ENCODE measurements at regions not wholly inside any gene's neighbourhood (a gene's known extent, or its start where the extent isn't known, plus 50 kb on each side); places are given as distances from the start of the nearest gene placed in this dataset.

GRCh38 chr4:24666316-24666715 is 82.0 kb upstream of the DHX15 start:
- Mint-ChIP-seq H3K27me3 (ENCODE audit: insufficient read depth, low read depth) (peaks cover 2% of the 10 kb centered on the region), H3K36me3 (no peaks in the 10 kb centered on the region), H3K4me1 (peaks cover 2% of the 10 kb centered on the region)

GRCh38 chr4:24666816-24667477 is 82.6 kb upstream of the DHX15 start:
- no peak overlapping the region for H3K4me2 ChIP-seq
- DNase-seq (ENCODE audit: low spot score): no peak
- no peaks in the 10 kb centered on the region for H4K20me1 ChIP-seq (ENCODE audit: low read depth)
- H3K36me3 Mint-ChIP-seq: no peaks in the 10 kb centered on the region
- H2AFZ ChIP-seq (replicated peaks): no peak overlapping the region
- H3K9me3 Mint-ChIP-seq: no peaks in the 10 kb centered on the region
- H3K4me1 ChIP-seq: peaks cover 8% of the 10 kb centered on the region
- no peak overlapping the region for H3K4me3 ChIP-seq
- no peak for TF ChIP-seq EZH2phosphoT487 (IDR thresholded peaks at IDR 0.05)
- no peaks in the 10 kb centered on the region for H3K79me2 ChIP-seq (ENCODE audit: low read depth)
- H3K4me3 Mint-ChIP-seq: no peak overlapping the region
- no peak overlapping the region for H3K27ac Mint-ChIP-seq
- H3K27me3 ChIP-seq: no peaks in the 10 kb centered on the region
- no peaks in the 10 kb centered on the region for H3K9me3 ChIP-seq (ENCODE audit: low read depth)
- H3K27me3 Mint-ChIP-seq (ENCODE audit: insufficient read depth, low read depth): peaks cover 5% of the 10 kb centered on the region
- H3K36me3 ChIP-seq: no peaks in the 10 kb centered on the region
- no peaks in the 10 kb centered on the region for H3F3A ChIP-seq (ENCODE audit: low read depth)
- no peak overlapping the region for H3K9ac ChIP-seq
- no peak overlapping the region for H3K27ac ChIP-seq
- H3K4me1 Mint-ChIP-seq: peaks cover 2% of the 10 kb centered on the region

More at GRCh38 chr4:24666316-24666715, 82.0 kb upstream of the DHX15 start:
- H3K9me3 Mint-ChIP-seq: no peaks in the 10 kb centered on the region
- H3K79me2 ChIP-seq (ENCODE audit: low read depth): no peaks in the 10 kb centered on the region
- H3K4me1 ChIP-seq: peaks cover 10% of the 10 kb centered on the region
- no peak overlapping the region for H3K4me3 ChIP-seq
- no peak overlapping the region for H3K27ac Mint-ChIP-seq
- H3K9ac ChIP-seq: no peak overlapping the region
- H4K20me1 ChIP-seq (ENCODE audit: low read depth): no peaks in the 10 kb centered on the region
- DNase-seq (ENCODE audit: low spot score): no peak
- H3K4me3 Mint-ChIP-seq: no peak overlapping the region
- no peaks in the 10 kb centered on the region for H3K27me3 ChIP-seq
- H3K9me3 ChIP-seq (ENCODE audit: low read depth): no peaks in the 10 kb centered on the region
- no peak overlapping the region for H3K4me2 ChIP-seq
- H3K36me3 ChIP-seq: no peaks in the 10 kb centered on the region
- no peaks in the 10 kb centered on the region for H3F3A ChIP-seq (ENCODE audit: low read depth)
- H2AFZ ChIP-seq (replicated peaks): no peak overlapping the region
- H3K27ac ChIP-seq: no peak overlapping the region
- TF ChIP-seq CTCF (IDR thresholded peaks at IDR 0.05) (no peak), EZH2 (IDR thresholded peaks at IDR 0.05) (no peak), EZH2phosphoT487 (IDR thresholded peaks at IDR 0.05) (no peak)

- H2AFZ ChIP-seq (replicated peaks): no peak overlapping the region
- H3K79me2 ChIP-seq (ENCODE audit: low read depth): no peaks in the 10 kb centered on the region
- H4K20me1 ChIP-seq (ENCODE audit: low read depth): no peaks in the 10 kb centered on the region
- TF ChIP-seq EZH2phosphoT487 (IDR thresholded peaks at IDR 0.05): no peak
- no peak for TF ChIP-seq EZH2 (IDR thresholded peaks at IDR 0.05)
- no peak for TF ChIP-seq CTCF (IDR thresholded peaks at IDR 0.05)
- DNase-seq (ENCODE audit: low spot score): no peak
- no peak overlapping the region for H3K9ac ChIP-seq
- H3F3A ChIP-seq (ENCODE audit: low read depth): no peaks in the 10 kb centered on the region
- no peaks in the 10 kb centered on the region for H3K9me3 ChIP-seq (ENCODE audit: low read depth)
- no peaks in the 10 kb centered on the region for H3K36me3 Mint-ChIP-seq
- H3K4me3 Mint-ChIP-seq: no peak overlapping the region
- no peak overlapping the region for H3K4me2 ChIP-seq
- no peaks in the 10 kb centered on the region for H3K4me1 ChIP-seq
- H3K4me3 ChIP-seq: no peak overlapping the region
- H3K27ac Mint-ChIP-seq: no peak overlapping the region
- H3K9me3 Mint-ChIP-seq: no peaks in the 10 kb centered on the region
- H3K27me3 ChIP-seq: no peaks in the 10 kb centered on the region
- H3K4me1 Mint-ChIP-seq: no peaks in the 10 kb centered on the region
- H3K27me3 Mint-ChIP-seq (ENCODE audit: insufficient read depth, low read depth): peaks cover 5% of the 10 kb centered on the region
- no peak overlapping the region for H3K27ac ChIP-seq
- H3K36me3 ChIP-seq: no peaks in the 10 kb centered on the region
Measured at GRCh38 chr4:24668956-24669355, 84.6 kb upstream of the DHX15 start.

- no peak overlapping the region for H3K4me3 Mint-ChIP-seq
- no peak overlapping the region for H3K9ac ChIP-seq
- no peak for DNase-seq (ENCODE audit: low spot score)
- no peak overlapping the region for H3K27ac ChIP-seq
- no peak overlapping the region for H3K4me3 ChIP-seq
- no peaks in the 10 kb centered on the region for H3K36me3 Mint-ChIP-seq
- TF ChIP-seq CTCF (IDR thresholded peaks at IDR 0.05): no peak
- TF ChIP-seq EZH2 (IDR thresholded peaks at IDR 0.05): no peak
- TF ChIP-seq EZH2phosphoT487 (IDR thresholded peaks at IDR 0.05): no peak
- no peaks in the 10 kb centered on the region for H3F3A ChIP-seq (ENCODE audit: low read depth)
- H3K9me3 Mint-ChIP-seq: no peaks in the 10 kb centered on the region
- H2AFZ ChIP-seq (replicated peaks): no peak overlapping the region
- peaks cover 5% of the 10 kb centered on the region for H3K27me3 Mint-ChIP-seq (ENCODE audit: insufficient read depth, low read depth)
- H3K27ac Mint-ChIP-seq: no peak overlapping the region
- no peak overlapping the region for H3K4me2 ChIP-seq
- H3K4me1 ChIP-seq: no peaks in the 10 kb centered on the region
- no peaks in the 10 kb centered on the region for H3K4me1 Mint-ChIP-seq
- H3K27me3 ChIP-seq: no peaks in the 10 kb centered on the region
- no peaks in the 10 kb centered on the region for H3K79me2 ChIP-seq (ENCODE audit: low read depth)
- no peaks in the 10 kb centered on the region for H4K20me1 ChIP-seq (ENCODE audit: low read depth)
- no peaks in the 10 kb centered on the region for H3K36me3 ChIP-seq
- H3K9me3 ChIP-seq (ENCODE audit: low read depth): no peaks in the 10 kb centered on the region
Measured at GRCh38 chr4:24669751-24670150, 85.4 kb upstream of the DHX15 start.
